HG02938 (cell line): ENCODE measurements at regions not wholly inside any gene's neighbourhood (a gene's known extent, or its start where the extent isn't known, plus 50 kb on each side); places are given as distances from the start of the nearest gene placed in this dataset.
A peak's percentile ranks its signal among the peaks of the same experiment; 100 is the strongest.
"Not testable (repeated sequence)": the region's sequence is repeated elsewhere in the genome, so short reads cannot be mapped to it uniquely, and the experiment has no call there.

Source experiments
- ATAC-seq: cut with Tn5 transposase; IDR thresholded peaks from one replicate; pipeline ENCODE4 v1.9.1; 2021; ENCODE audit warnings: mild to moderate bottlenecking, moderate library complexity; ENCODE audit not compliant: unreplicated experiment

- ATAC-seq, result no peak
Observed at GRCh38 chr6:51285876-51286275, 467.2 kb downstream of the TFAP2B start.

- no peak for ATAC-seq
Observed at GRCh38 chr6:51289041-51289440, 470.4 kb downstream of the TFAP2B start.

GRCh38 chr6:51292659-51293058 lies 474.0 kb downstream of the TFAP2B start:
- ATAC-seq, result no peak

- no peak for ATAC-seq
Observed at GRCh38 chr6:51299621-51300380, 481.1 kb downstream of the TFAP2B start.

GRCh38 chr6:51300510-51300909 lies 481.8 kb downstream of the TFAP2B start:
- ATAC-seq, result peak; percentile 72

GRCh38 chr6:51301962-51302361 lies 483.3 kb downstream of the TFAP2B start:
- peak; percentile 41 for ATAC-seq

- no peak for ATAC-seq
Observed at GRCh38 chr6:51302431-51302830, 483.8 kb downstream of the TFAP2B start.

- no peak for ATAC-seq
Observed at GRCh38 chr6:51303338-51303737, 484.7 kb downstream of the TFAP2B start.

GRCh38 chr6:51314965-51315364 lies 496.3 kb downstream of the TFAP2B start:
- no peak for ATAC-seq

- no peak for ATAC-seq
Observed at GRCh38 chr6:51318674-51319073, 500.0 kb downstream of the TFAP2B start.

- ATAC-seq, result not testable (repeated sequence)
Observed at GRCh38 chr6:51321477-51321876, 502.8 kb downstream of the TFAP2B start.

GRCh38 chr6:51322505-51322904 lies 503.8 kb downstream of the TFAP2B start:
- no peak for ATAC-seq

- no peak for ATAC-seq
Observed at GRCh38 chr6:51323056-51323455, 504.4 kb downstream of the TFAP2B start.

- ATAC-seq, result no peak
Observed at GRCh38 chr6:51330971-51331370, 512.3 kb downstream of the TFAP2B start.

GRCh38 chr6:51335543-51335942 lies 516.9 kb downstream of the TFAP2B start:
- no peak for ATAC-seq

- no peak for ATAC-seq
Observed at GRCh38 chr6:51336185-51336584, 517.5 kb downstream of the TFAP2B start.

- no peak for ATAC-seq
Observed at GRCh38 chr6:51337277-51337676, 518.6 kb downstream of the TFAP2B start.

GRCh38 chr6:51339108-51339507 lies 520.4 kb downstream of the TFAP2B start:
- no peak for ATAC-seq

GRCh38 chr6:51339728-51340127 lies 521.1 kb downstream of the TFAP2B start:
- no peak for ATAC-seq

GRCh38 chr6:51342393-51342792 lies 523.7 kb downstream of the TFAP2B start:
- no peak for ATAC-seq

GRCh38 chr6:51349857-51350256 lies 531.2 kb downstream of the TFAP2B start:
- ATAC-seq, result no peak

GRCh38 chr6:51350308-51350904 lies 531.7 kb downstream of the TFAP2B start:
- no peak for ATAC-seq
